MV-4-11 (cell line): ENCODE measurements at regions not wholly inside any gene's neighbourhood (a gene's known extent, or its start where the extent isn't known, plus 50 kb on each side); places are given as distances from the start of the nearest gene placed in this dataset.

Source experiments
- DNase-seq: peaks from one replicate; lab custom pipeline; 2025; lab: John Stamatoyannopoulos, UW

- DNase-seq = no peak
Measured at GRCh38 chr3:150267288-150267687, 140.8 kb upstream of the TSC22D2 start.

DNA sequence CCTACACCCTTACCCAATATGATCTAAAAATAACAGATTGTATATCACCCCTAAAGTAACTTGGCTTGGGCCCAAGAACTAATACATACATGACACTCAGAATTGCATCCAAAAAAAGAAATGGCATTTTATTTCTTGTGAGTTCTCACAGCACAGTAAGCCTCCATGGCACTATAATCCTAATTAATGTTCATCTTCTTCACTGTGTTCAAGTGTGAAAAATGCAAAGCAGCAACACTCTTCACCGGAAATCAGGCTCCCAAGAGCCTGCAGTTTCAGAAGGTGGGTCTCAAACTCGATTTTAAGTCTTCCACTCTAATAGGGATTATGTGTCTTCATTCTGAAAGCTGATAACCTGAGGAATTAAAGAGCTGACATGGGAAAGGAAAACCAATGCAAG lies 142.8 kb upstream of the TSC22D2 start:
- DNase-seq = no peak

GRCh38 chr3:150264561-150265279 lies 143.4 kb upstream of the TSC22D2 start:
- no peak for DNase-seq

GRCh38 chr3:150261958-150262357 lies 146.1 kb upstream of the TSC22D2 start:
- DNase-seq = no peak

GRCh38 chr3:150261418-150261817 lies 146.7 kb upstream of the TSC22D2 start:
- DNase-seq = no peak

DNA sequence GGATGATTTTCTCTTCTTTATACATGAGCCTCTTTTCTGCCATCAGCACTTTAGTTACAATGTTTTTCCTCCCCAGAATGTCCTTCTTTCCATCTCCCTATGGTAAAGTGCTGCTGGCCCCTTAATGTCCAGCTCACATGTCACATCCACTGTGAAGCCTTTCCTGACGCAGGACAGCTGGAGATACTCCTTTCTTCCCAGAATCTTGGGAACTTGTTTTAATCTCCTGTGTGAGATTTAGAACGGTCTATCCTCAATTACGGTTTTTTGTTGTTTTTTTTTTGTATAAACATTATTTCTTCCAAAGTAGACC lies 147.7 kb upstream of the TSC22D2 start:
- DNase-seq = no peak

- no peak for DNase-seq
Measured at GRCh38 chr3:150259526-150260397, 148.3 kb upstream of the TSC22D2 start.

DNA sequence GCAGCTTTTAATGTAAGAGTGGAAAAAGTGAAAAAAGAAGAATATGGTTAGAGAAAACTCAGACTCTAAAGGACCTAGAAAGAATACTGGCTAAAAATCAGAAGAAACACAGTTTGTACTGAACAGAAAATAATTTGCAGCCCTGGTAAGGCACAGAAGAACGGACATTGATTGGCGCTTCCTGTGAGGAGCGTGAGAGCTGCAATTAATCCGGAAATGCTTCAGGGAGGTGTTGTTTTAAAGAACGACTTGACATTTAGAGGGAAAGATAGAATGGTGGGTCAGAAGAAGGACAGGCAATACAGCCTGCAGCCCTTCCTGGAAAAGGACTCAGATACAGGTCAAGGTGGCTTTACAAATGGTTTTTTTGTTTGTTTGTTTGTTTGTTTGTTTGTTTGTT lies 151.3 kb upstream of the TSC22D2 start:
- no peak for DNase-seq

DNA sequence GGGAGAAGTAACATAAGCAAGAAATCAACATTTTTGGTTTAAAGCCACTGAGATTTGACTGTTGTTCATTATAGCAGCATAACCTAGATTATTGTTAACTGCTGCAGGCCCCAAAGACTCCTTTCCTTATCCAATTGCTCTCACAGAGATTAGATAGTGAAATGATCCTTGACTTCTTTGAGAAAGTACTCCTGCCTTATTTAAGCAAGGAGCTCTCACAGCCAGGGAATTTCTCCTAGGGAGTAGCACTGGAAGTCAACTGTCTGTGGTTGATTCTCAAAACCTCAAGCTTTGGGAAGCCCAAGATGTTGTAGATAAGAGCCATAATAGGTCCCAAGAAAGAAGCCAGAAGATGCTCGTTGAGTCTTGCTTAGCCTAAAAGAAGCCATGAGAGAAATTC lies 151.8 kb upstream of the TSC22D2 start:
- DNase-seq = no peak

GRCh38 chr3:150255826-150256225 lies 152.3 kb upstream of the TSC22D2 start:
- no peak for DNase-seq

GRCh38 chr3:150255413-150255812 lies 152.7 kb upstream of the TSC22D2 start:
- no peak for DNase-seq

- no peak for DNase-seq
Measured at GRCh38 chr3:150254309-150254708, 153.8 kb upstream of the TSC22D2 start.

- DNase-seq = no peak
Measured at GRCh38 chr3:150253622-150254021, 154.5 kb upstream of the TSC22D2 start.

DNA sequence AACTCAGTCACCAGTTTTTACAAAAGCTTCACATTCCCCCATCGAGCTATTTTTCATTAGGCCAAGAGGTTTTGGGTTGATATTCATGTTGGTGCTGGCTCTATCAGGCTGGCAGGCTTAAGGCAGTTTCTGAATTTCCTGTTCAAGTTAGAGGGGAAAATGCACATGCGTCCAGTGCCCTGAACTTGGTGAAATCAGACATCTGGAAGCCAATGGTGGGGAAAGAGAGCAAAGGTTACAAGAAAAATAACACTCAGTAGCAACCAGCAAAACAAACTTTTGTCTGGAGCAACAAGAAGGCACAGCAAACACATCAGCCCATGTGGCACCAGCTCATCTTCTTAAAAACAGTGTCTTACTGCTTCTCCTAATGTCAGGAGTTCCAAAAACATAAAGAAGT lies 155.6 kb upstream of the TSC22D2 start:
- DNase-seq = no peak

DNA sequence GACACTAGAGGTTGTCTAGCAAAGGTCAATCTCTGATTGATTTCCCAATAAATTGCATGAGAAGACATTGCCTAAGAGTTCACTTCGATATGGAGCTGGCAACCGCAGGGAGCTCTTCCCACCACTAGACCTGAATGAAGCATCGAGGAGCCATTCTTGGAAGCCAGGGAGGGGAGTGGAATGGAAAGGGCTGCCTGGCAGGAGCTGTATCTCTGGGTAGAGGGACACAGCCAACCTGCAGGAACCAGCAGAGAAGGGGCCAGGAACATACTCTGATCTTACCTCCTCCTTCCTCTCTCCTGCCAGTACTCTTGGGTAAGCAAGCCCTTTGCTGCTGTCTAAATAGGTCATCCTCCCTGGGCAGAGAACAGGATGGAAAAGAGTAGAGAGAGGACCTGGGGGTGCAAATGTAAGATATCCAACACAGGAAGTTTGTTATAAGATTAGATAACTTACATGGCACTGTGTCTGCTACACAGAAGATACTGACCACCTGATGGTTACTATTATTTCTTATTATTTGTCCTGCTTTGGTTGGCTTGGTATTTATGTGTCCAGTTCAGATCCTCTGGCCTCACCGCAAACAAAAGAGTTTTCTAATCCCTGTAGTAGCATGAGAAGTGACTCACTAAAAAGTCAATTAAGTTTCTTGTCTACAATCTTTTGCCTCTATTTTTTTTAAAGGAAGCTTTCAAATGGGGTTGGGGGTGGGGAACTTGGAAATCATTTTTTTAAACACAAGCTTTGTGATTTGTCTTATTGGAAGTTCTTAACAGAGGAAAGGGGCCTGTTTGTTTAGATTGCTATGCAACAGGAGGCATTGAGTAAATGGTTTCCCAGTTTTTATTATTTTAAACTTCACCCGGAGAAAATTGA lies 156.7 kb upstream of the TSC22D2 start:
- no peak for DNase-seq

DNA sequence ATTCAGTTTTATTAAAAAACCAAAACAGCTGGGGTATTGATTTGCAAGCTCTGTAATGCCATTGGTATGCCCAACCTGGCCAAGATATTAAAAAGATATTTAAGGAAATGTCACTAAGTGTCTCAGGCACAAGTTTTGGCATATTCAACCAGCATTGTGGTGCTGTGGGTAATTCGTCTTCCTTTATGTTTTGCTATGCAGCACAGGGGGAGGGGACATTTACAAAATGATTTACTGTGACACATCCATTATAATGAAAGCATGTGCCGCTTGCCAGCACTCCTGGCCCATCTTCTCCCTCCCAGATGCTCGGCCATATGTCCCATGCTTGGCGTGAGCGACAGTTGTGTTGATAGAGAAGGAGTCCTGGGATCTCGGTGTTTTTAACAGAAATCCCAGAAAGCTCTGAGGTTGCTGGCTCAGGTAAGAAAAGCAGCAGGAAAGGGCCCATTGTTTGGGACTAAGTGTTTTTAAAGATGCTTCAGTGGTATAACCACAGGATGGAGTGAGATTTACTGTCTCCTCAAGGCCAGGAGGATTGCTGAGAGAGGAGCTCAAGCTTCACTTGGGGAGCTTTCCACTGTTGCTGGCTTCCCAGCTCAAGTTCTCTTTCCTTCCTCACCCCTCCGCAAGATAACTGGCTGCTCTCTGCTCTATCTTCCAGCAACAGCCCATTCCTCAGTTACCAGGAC lies 158.2 kb upstream of the TSC22D2 start:
- DNase-seq = no peak

- DNase-seq = no peak
Measured at GRCh38 chr3:150248888-150249681, 159.0 kb upstream of the TSC22D2 start.

GRCh38 chr3:150248116-150248887 lies 159.8 kb upstream of the TSC22D2 start:
- no peak for DNase-seq

- no peak for DNase-seq
Measured at GRCh38 chr3:150247441-150247840, 160.7 kb upstream of the TSC22D2 start.

- no peak for DNase-seq
Measured at GRCh38 chr3:150243466-150243865, 164.6 kb upstream of the TSC22D2 start.
